D721Med (cell line): ENCODE measurements at regions not wholly inside any gene's neighbourhood (a gene's known extent, or its start where the extent isn't known, plus 50 kb on each side); places are given as distances from the start of the nearest gene placed in this dataset.
A peak's percentile ranks its signal among the peaks of the same experiment; 100 is the strongest.
"Not testable (repeated sequence)": the region's sequence is repeated elsewhere in the genome, so short reads cannot be mapped to it uniquely, and the experiment has no call there.

Experiments
- DNase-seq: peaks from one replicate; pipeline ENCODE4 v3.0.0; 2011; ENCODE audit warnings: low spot score; ENCODE audit not compliant: insufficient read length
- FAIRE-seq: peaks from 2 replicates; lab custom pipeline; 2011; peaks lifted over from hg19 to GRCh38; lab: Jason Lieb, UNC
- CTCF ChIP-seq: IDR thresholded peaks from 2 replicates; pipeline ENCODE4 v1.5.1; 2012; ENCODE audit warnings: mild to moderate bottlenecking, control low read depth; ENCODE audit not compliant: insufficient read depth; ENCODE audit errors: missing control alignments

GRCh38 chr22:22322792-22323191, 78.2 kb downstream of the VPREB1 start:
- TF ChIP-seq CTCF = no peak
- FAIRE-seq (no peak), DNase-seq (no peak)

GRCh38 chr22:22327723-22328122, 83.1 kb downstream of the VPREB1 start:
- no peak for TF ChIP-seq CTCF
- DNase-seq (no peak), FAIRE-seq (no peak)

GRCh38 chr22:22329792-22330191, 85.2 kb downstream of the VPREB1 start:
- DNase-seq (no peak), FAIRE-seq (no peak)
- no peak for TF ChIP-seq CTCF

GRCh38 chr22:22335640-22336039, 91.1 kb downstream of the VPREB1 start:
- not testable (repeated sequence) for DNase-seq, FAIRE-seq

GRCh38 chr22:22336333-22336732, 91.7 kb downstream of the VPREB1 start:
- not testable (repeated sequence) for FAIRE-seq, DNase-seq

GRCh38 chr22:22338778-22339177, 94.2 kb downstream of the VPREB1 start:
- not testable (repeated sequence) for DNase-seq, FAIRE-seq

- DNase-seq (no peak), FAIRE-seq (no peak)
- no peak for TF ChIP-seq CTCF
Measured at GRCh38 chr22:22341736-22342135, 97.2 kb downstream of the VPREB1 start.

- peak; percentile 56 for TF ChIP-seq CTCF
- FAIRE-seq = no peak
- DNase-seq = peak; percentile 43
Measured at GRCh38 chr22:22342697-22343580, 98.4 kb downstream of the VPREB1 start.
